Activated naive CD4-positive, alpha-beta T cell treated with anti-CD3 and anti-CD28 coated beads, Interleukin-2, amount 50 U/mL, for 24 hours (primary cell): ENCODE measurements at regions not wholly inside any gene's neighbourhood (a gene's known extent, or its start where the extent isn't known, plus 50 kb on each side); places are given as distances from the start of the nearest gene placed in this dataset.

ENCODE experiments used
- H3K27ac Mint-ChIP-seq: one replicate; pipeline ENCODE4 v1.8.0; 2021; ENCODE audit warnings: mild to moderate bottlenecking, mixed read lengths
- H3K27me3 Mint-ChIP-seq: one replicate; pipeline ENCODE4 v1.8.0; 2021; ENCODE audit warnings: mixed read lengths
- H3K36me3 Mint-ChIP-seq: one replicate; pipeline ENCODE4 v1.8.0; 2021; ENCODE audit warnings: mixed read lengths
- H3K4me1 Mint-ChIP-seq: one replicate; pipeline ENCODE4 v1.8.0; 2021; ENCODE audit warnings: mixed read lengths
- H3K4me3 Mint-ChIP-seq: one replicate; pipeline ENCODE4 v1.8.0; 2021; ENCODE audit warnings: mild to moderate bottlenecking, mixed read lengths
- H3K9me3 Mint-ChIP-seq: one replicate; pipeline ENCODE4 v1.8.0; 2021; ENCODE audit warnings: mixed read lengths

GRCh38 chr10:28207799-28208198 lies 95.1 kb downstream of the MPP7 start:
- Mint-ChIP-seq H3K36me3 (peaks cover 39% of the 10 kb centered on the region), H3K4me1 (peaks cover 16% of the 10 kb centered on the region), H3K4me3 (no peak overlapping the region), H3K27me3 (no peaks in the 10 kb centered on the region), H3K9me3 (no peaks in the 10 kb centered on the region), H3K27ac (no peak overlapping the region)

DNA sequence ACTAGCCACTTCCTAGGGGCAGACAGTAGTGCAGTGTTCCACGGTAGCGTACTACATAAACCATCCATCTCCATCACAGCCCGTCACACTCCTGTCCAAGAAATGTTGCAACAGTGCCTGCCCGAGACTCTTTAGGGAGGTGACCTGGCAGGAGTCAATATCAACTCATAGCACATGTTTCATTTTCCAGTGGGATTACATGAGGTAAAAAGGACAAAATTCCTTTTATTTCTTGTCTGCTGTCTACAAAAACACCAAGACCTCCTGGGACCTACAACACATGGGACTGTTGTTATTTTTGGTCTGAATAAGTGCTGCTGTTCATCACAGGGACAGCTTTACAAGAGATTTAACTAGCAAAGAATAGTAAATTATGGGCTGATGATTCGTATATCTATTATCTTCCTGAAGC lies 99.9 kb downstream of the MPP7 start:
- Mint-ChIP-seq H3K27ac (no peak overlapping the region), H3K4me1 (peaks cover 20% of the 10 kb centered on the region), H3K9me3 (no peaks in the 10 kb centered on the region)

DNA sequence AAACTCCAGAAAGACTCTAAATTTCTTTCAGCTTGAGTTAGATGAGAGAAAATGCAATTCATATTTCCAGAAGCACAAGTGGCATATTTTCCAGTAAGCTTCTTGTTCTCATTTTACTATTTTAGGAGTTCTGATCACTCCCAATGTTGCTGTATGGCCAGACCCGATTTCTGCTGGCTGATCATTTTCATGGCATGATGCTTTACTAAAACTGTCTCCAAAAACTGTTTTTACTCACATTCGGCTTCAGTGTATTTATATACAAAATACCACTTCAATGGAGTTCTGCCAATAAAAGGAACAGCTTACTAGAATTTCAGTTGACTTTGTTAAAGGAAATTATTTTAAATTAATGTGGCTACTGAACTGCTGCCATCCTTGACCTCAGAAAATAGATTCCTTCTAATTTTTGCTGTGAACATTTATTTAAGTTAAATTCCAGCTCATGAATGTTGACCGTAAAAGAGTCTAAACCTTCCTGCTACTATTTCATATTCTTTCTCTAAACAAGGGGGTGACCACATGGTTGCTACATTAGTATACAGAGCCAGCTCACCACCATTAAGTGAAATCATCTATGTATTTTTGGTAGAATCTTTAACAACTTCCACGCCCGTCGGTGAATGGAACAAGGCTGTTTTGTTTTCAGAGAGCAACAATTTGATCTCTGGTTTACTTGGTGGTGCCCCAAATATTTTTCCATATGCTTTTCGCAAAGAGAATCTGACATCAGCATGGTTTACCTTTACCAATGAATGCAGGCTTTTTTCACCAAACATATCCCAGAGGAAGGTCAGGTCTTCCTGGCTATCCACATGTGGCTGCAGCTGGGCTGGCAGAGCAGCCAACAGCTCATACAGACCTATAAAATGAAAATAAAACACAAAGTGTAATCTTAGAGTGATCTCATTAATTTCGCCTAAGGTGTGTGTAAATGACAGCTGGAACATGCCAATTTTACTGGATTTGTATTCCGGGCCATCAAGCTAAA lies 101.2 kb downstream of the MPP7 start:
- Mint-ChIP-seq H3K36me3 (peaks cover 29% of the 10 kb centered on the region), H3K27ac (no peak overlapping the region), H3K4me3 (no peak overlapping the region), H3K9me3 (no peaks in the 10 kb centered on the region), H3K4me1 (peaks cover 24% of the 10 kb centered on the region), H3K27me3 (no peaks in the 10 kb centered on the region)

More for the DNA sequence above, 99.9 kb downstream of the MPP7 start:
- no peak overlapping the region for H3K4me3 Mint-ChIP-seq
- H3K36me3 Mint-ChIP-seq = peaks cover 23% of the 10 kb centered on the region
- no peaks in the 10 kb centered on the region for H3K27me3 Mint-ChIP-seq

DNA sequence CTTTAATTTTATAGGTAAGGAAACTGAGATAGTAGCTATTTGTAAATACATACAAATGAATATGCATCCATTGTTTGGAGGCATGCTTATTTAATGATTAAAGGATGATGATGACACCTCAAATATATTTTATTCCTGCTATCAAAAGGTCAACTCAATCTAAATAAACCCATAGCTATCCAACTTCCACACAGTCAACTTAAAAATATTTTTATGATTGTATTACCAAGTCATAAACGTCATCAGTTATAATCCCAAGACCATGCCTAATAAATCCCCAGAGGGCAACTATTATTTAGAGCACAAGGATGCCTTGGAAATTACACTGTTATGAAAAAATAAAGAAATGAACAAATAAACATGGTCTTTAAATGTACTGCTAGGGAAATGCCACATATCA lies 102.1 kb downstream of the MPP7 start:
- Mint-ChIP-seq H3K9me3 (no peaks in the 10 kb centered on the region), H3K27ac (no peak overlapping the region), H3K27me3 (no peaks in the 10 kb centered on the region), H3K4me3 (no peak overlapping the region), H3K36me3 (peaks cover 28% of the 10 kb centered on the region), H3K4me1 (peaks cover 22% of the 10 kb centered on the region)

- Mint-ChIP-seq H3K4me3 (no peak overlapping the region), H3K36me3 (peaks cover 24% of the 10 kb centered on the region), H3K4me1 (peaks cover 17% of the 10 kb centered on the region)
Observed at GRCh38 chr10:28199941-28200340, 102.9 kb downstream of the MPP7 start.

DNA sequence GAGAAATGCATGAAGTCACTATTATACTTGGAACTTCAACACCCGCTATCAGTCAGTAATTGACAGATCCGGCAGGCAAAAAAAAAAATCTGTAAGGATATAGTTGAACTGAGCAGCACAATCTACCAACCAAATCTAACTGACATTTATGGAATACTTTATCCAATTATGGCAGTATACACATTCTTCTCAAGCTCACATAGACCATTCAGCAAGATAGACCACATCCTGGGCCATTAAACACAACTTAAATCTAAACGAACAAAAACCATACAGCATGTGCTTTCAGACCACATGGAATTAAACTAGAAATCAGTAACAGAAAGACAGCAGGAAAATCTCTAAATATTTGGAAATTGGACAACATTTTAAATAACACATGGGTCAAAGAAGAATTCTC lies 112.7 kb downstream of the MPP7 start:
- Mint-ChIP-seq H3K9me3 (no peaks in the 10 kb centered on the region), H3K36me3 (peaks cover 6% of the 10 kb centered on the region), H3K4me3 (no peak overlapping the region), H3K4me1 (peaks cover 43% of the 10 kb centered on the region), H3K27ac (peak overlapping the region; percentile 5), H3K27me3 (no peaks in the 10 kb centered on the region)

More at GRCh38 chr10:28199941-28200340, 102.9 kb downstream of the MPP7 start:
- no peak overlapping the region for H3K27ac Mint-ChIP-seq
- no peaks in the 10 kb centered on the region for H3K9me3 Mint-ChIP-seq
- no peaks in the 10 kb centered on the region for H3K27me3 Mint-ChIP-seq

GRCh38 chr10:28188526-28188925 lies 114.3 kb downstream of the MPP7 start:
- H3K27me3 Mint-ChIP-seq = no peaks in the 10 kb centered on the region
- peaks cover 2% of the 10 kb centered on the region for H3K36me3 Mint-ChIP-seq
- peak overlapping the region; percentile 12 for H3K27ac Mint-ChIP-seq
- H3K4me3 Mint-ChIP-seq = no peak overlapping the region
- H3K4me1 Mint-ChIP-seq = peaks cover 42% of the 10 kb centered on the region
- H3K9me3 Mint-ChIP-seq = no peaks in the 10 kb centered on the region

- Mint-ChIP-seq H3K27ac (no peak overlapping the region), H3K4me1 (peaks cover 30% of the 10 kb centered on the region)
Observed at GRCh38 chr10:28186887-28187578, 115.8 kb downstream of the MPP7 start.

DNA sequence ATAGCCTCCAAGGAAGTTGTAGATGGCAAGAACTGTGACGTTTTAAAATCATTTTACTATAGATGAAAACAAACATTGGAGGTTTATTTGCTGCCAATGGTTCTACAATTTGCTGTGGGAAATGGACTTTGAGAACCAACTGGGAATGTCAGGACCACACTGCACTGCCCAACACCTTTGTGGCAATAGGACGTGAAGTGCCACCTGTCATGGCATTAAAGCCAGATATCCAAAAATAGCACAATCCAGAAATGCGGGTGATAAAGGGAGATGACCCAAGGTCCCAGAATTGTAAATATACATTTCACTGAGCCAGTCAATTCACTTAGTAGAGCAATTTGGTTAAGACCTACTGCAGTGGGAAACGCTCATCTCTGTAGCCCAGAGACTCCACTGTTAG lies 116.4 kb downstream of the MPP7 start:
- Mint-ChIP-seq H3K27me3 (no peaks in the 10 kb centered on the region), H3K27ac (no peak overlapping the region)

More at GRCh38 chr10:28186887-28187578, 115.8 kb downstream of the MPP7 start:
- Mint-ChIP-seq H3K4me3 (no peak overlapping the region), H3K27me3 (no peaks in the 10 kb centered on the region), H3K36me3 (peaks cover 2% of the 10 kb centered on the region), H3K9me3 (no peaks in the 10 kb centered on the region)

GRCh38 chr10:28184810-28185209 lies 118.1 kb downstream of the MPP7 start:
- Mint-ChIP-seq H3K27ac (no peak overlapping the region), H3K4me1 (peaks cover 23% of the 10 kb centered on the region), H3K27me3 (no peaks in the 10 kb centered on the region), H3K9me3 (no peaks in the 10 kb centered on the region), H3K4me3 (no peak overlapping the region), H3K36me3 (peaks cover 1% of the 10 kb centered on the region)

More for the DNA sequence above, 116.4 kb downstream of the MPP7 start:
- H3K4me1 Mint-ChIP-seq = peaks cover 30% of the 10 kb centered on the region
- H3K36me3 Mint-ChIP-seq = peaks cover 2% of the 10 kb centered on the region
- no peaks in the 10 kb centered on the region for H3K9me3 Mint-ChIP-seq
- no peak overlapping the region for H3K4me3 Mint-ChIP-seq

DNA sequence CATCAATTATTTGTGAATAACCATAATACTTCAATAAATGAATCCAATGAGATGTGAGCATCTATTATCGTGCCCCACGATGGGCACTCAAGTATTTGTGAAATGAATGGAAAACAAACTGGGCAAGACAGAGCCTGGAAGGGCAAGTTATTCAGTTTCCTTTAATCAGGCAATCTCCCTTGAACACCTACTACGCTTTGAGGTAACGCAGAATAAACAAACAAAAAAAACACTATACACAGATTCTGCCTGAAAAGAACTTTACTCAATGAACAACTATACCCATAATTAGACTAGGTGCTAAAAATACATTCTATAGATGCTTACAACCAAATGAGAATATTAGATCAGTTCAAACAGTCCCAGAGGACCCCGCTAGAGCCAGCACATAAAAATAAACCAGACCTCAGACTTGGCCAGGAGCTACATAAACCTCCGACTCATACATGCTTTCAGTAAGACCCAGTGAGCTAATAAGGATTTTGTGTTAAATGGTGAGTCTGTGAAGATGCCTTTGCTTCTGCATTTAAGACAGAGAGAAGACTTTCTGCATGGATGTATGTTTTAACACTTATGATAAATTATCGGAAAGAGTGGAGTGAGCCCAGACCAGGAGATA lies 121.3 kb downstream of the MPP7 start:
- H3K27me3 Mint-ChIP-seq = no peaks in the 10 kb centered on the region
- H3K36me3 Mint-ChIP-seq = no peaks in the 10 kb centered on the region
- peaks cover 40% of the 10 kb centered on the region for H3K4me1 Mint-ChIP-seq
- H3K9me3 Mint-ChIP-seq = no peaks in the 10 kb centered on the region
- no peak overlapping the region for H3K4me3 Mint-ChIP-seq
- H3K27ac Mint-ChIP-seq = no peak overlapping the region

DNA sequence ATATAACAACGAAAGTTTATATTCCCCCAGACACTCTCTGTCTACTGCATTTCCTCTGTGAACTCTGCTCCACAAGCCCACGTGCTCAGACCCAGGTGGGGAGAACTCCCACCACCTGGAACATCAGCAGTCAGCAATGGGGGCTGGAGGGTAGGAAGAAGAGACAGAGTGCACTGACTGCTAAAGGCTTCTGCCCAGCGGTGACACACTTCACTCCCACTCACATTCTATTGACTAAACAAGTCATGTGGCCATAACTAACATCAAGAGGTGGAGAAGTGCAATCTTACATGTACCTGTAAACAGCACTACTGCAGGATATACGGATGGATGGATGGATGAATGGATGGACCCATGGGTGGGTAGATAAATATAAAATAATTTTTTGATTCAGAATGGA lies 122.2 kb downstream of the MPP7 start:
- Mint-ChIP-seq H3K4me3 (no peak overlapping the region), H3K27me3 (no peaks in the 10 kb centered on the region), H3K9me3 (no peaks in the 10 kb centered on the region), H3K27ac (no peak overlapping the region), H3K4me1 (peaks cover 49% of the 10 kb centered on the region), H3K36me3 (no peaks in the 10 kb centered on the region)

- H3K4me1 Mint-ChIP-seq = peaks cover 57% of the 10 kb centered on the region
- H3K27ac Mint-ChIP-seq = no peak overlapping the region
- H3K36me3 Mint-ChIP-seq = peaks cover under 1% of the 10 kb centered on the region
- H3K4me3 Mint-ChIP-seq = peak overlapping the region; percentile 93
- H3K9me3 Mint-ChIP-seq = no peaks in the 10 kb centered on the region
- no peaks in the 10 kb centered on the region for H3K27me3 Mint-ChIP-seq
Observed at GRCh38 chr10:28179743-28180099, 123.1 kb downstream of the MPP7 start.

DNA sequence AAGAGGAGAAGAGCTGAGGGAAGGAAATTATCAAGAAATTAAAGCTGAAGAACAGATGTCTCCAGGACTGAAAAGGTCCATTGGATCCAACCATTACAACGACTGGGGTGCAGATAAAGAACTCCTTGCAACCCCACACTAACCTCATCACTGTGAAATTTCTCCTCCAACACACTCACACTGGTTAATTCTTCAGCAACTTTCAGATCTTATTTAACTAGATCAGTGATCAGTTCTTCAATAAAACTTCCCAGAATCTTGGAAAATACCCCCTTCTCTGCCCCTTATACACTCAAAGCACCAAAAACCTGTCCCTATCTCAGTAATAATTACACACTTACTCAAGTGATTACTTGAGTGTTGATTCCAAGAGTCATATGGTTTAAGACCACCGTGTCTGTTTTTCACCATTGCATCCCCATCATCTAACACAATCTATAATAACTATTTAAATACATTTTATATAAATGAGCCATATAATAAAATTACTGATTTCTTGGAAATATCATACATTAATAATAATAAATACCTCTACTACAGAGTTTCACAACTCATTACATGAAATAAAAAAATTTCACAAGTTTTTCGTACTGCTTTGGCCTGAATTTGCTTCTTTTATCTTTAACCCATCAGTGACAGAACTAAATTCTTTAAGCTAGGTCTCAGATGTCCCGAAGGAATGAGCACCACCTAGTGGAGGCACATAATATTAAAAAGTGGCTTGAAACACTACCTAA lies 123.7 kb downstream of the MPP7 start:
- Mint-ChIP-seq H3K27ac (peak overlapping the region; percentile 97), H3K36me3 (peaks cover 3% of the 10 kb centered on the region), H3K4me1 (peaks cover 60% of the 10 kb centered on the region), H3K9me3 (no peaks in the 10 kb centered on the region), H3K27me3 (no peaks in the 10 kb centered on the region), H3K4me3 (peak overlapping the region; percentile 93)

DNA sequence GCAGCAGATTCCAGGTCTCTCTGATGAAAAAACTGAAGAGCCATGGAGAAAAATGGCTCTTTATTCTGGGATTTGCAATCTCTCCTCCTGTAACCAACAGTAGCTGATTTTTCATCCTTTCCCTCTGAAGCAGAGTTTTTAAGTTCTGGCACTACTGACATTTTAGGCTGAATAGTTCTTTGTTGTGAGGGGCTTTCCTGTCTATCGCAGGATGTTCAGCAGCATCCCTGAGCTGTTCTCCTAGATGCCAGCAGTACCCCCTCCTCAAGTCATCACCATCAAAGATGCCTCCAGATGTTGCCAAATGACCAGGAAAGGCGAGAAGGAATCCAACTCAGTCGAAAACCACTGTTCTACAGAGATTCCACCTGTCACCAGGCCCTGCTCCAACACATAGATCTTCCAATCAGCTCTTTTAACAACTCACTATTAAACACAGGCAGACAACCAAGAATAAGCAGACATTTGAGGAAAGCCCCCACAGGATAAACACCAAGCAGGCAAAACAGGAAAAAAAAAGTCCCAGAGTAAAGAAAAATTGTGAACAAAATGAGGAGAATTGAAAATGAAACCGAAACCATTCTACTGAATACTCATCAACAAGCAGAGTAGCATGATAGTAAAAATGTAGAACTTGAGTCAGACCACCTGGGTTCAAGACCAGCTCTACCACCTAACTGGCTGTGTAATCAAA lies 124.8 kb downstream of the MPP7 start:
- Mint-ChIP-seq H3K27ac (peak overlapping the region; percentile 97), H3K27me3 (no peaks in the 10 kb centered on the region), H3K4me1 (peaks cover 67% of the 10 kb centered on the region), H3K9me3 (no peaks in the 10 kb centered on the region), H3K36me3 (peaks cover 3% of the 10 kb centered on the region), H3K4me3 (peak overlapping the region; percentile 93)
